Limb (tissue), 2 donors: ENCODE measurements at regions not wholly inside any gene's neighbourhood (a gene's known extent, or its start where the extent isn't known, plus 50 kb on each side); places are given as distances from the start of the nearest gene placed in this dataset.

Source experiments
- DNase-seq, 2 donors: peaks; one replicate each; pipeline ENCODE4 v3.0.0-alpha.2; 2016; ENCODE audit errors: extremely low spot score in 2 of 2

- no peak for DNase-seq
These were observed 233.8 kb upstream of the CPEB2 start for GRCh38 chr4:14768449-14768848.

GRCh38 chr4:14769993-14770392 is 232.3 kb upstream of the CPEB2 start:
- no peak for DNase-seq

- DNase-seq, result no peak
These were observed 231.2 kb upstream of the CPEB2 start for GRCh38 chr4:14771094-14771493.

GRCh38 chr4:14771504-14772175 is 230.6 kb upstream of the CPEB2 start:
- no peak for DNase-seq

GRCh38 chr4:14772388-14772787 is 229.9 kb upstream of the CPEB2 start:
- DNase-seq, result no peak

- no peak for DNase-seq
These were observed 219.0 kb upstream of the CPEB2 start for GRCh38 chr4:14783011-14783877.

- no peak for DNase-seq
These were observed 215.1 kb upstream of the CPEB2 start for GRCh38 chr4:14787221-14787620.

- no peak for DNase-seq
These were observed 214.4 kb upstream of the CPEB2 start for GRCh38 chr4:14787894-14788293.

GRCh38 chr4:14790494-14790893 is 211.8 kb upstream of the CPEB2 start:
- no peak for DNase-seq

- no peak for DNase-seq
These were observed 209.5 kb upstream of the CPEB2 start for GRCh38 chr4:14792702-14793227.

GRCh38 chr4:14800977-14801376 is 201.3 kb upstream of the CPEB2 start:
- DNase-seq, result no peak

GRCh38 chr4:14802596-14802995 is 199.7 kb upstream of the CPEB2 start:
- no peak for DNase-seq

GRCh38 chr4:14807856-14808255 is 194.4 kb upstream of the CPEB2 start:
- DNase-seq, result no peak

GRCh38 chr4:14809203-14809602 is 193.1 kb upstream of the CPEB2 start:
- no peak for DNase-seq

- no peak for DNase-seq
These were observed 192.2 kb upstream of the CPEB2 start for GRCh38 chr4:14810121-14810520.

- no peak for DNase-seq
These were observed 191.7 kb upstream of the CPEB2 start for GRCh38 chr4:14810568-14810967.

- DNase-seq, result no peak
These were observed 190.2 kb upstream of the CPEB2 start for GRCh38 chr4:14812101-14812500.

GRCh38 chr4:14816623-14817261 is 185.5 kb upstream of the CPEB2 start:
- DNase-seq, result no peak

GRCh38 chr4:14824189-14824588 is 178.1 kb upstream of the CPEB2 start:
- no peak for DNase-seq

- DNase-seq, result no peak
These were observed 175.2 kb upstream of the CPEB2 start for GRCh38 chr4:14827111-14827510.

- DNase-seq, result no peak
These were observed 172.5 kb upstream of the CPEB2 start for GRCh38 chr4:14829795-14830194.

- no peak for DNase-seq
These were observed 170.9 kb upstream of the CPEB2 start for GRCh38 chr4:14831416-14831815.
